Lung (tissue), 11 donors: ENCODE measurements at regions not wholly inside any gene's neighbourhood (a gene's known extent, or its start where the extent isn't known, plus 50 kb on each side); places are given as distances from the start of the nearest gene placed in this dataset.

Experiments
- ATAC-seq: fragments of 200-7000 bp; cut with Tn5 transposase; one replicate; pipeline ENCODE4 v1.9.1; 2020; ENCODE audit warnings: moderate number of reproducible peaks; ENCODE audit not compliant: insufficient read depth, low FRiP score
- DNase-seq, 3 donors: peaks; one replicate each; pipeline ENCODE4 v3.0.0-alpha.2; 2013 to 2017
- H3K27ac ChIP-seq, 2 donors: one replicate each; pipeline ENCODE4 v1.5.1; 2013; ENCODE audit warnings: mild to moderate bottlenecking in 2 of 2, moderate library complexity in 2 of 2, control low read depth in 1 of 2, inconsistent platforms in 1 of 2, low read depth in 1 of 2, low read length in 1 of 2
- H3K27me3 ChIP-seq, 3 donors: one replicate each; pipeline ENCODE4 v1.5.1; 2013; ENCODE audit warnings: low read length in 2 of 3; ENCODE audit not compliant: control insufficient read depth in 3 of 3, insufficient read depth in 3 of 3
- H3K36me3 ChIP-seq, 4 donors: one replicate each; pipeline ENCODE4 v1.5.1; 2013; ENCODE audit warnings: low read length in 4 of 4, mild to moderate bottlenecking in 1 of 4, moderate library complexity in 1 of 4; ENCODE audit not compliant: control insufficient read depth in 4 of 4, insufficient read depth in 4 of 4
- H3K4me1 ChIP-seq, 5 donors: one replicate each; pipeline ENCODE4 v1.5.1; 2013; ENCODE audit warnings: low read length in 5 of 5, mild to moderate bottlenecking in 2 of 5, moderate library complexity in 1 of 5; ENCODE audit not compliant: control insufficient read depth in 5 of 5, insufficient read depth in 5 of 5
- H3K4me3 ChIP-seq: one replicate; pipeline ENCODE4 v1.5.1; 2013; ENCODE audit warnings: mild to moderate bottlenecking, control low read depth, moderate library complexity
- H3K9ac ChIP-seq, 2 donors: one replicate each; pipeline ENCODE4 v1.5.1; 2013; ENCODE audit warnings: low read length in 2 of 2, control low read depth in 1 of 2; ENCODE audit not compliant: insufficient read depth in 1 of 2
- H3K9me3 ChIP-seq, 4 donors: one replicate each; pipeline ENCODE4 v1.5.1; 2013; ENCODE audit warnings: low read length in 3 of 4, mild to moderate bottlenecking in 1 of 4, moderate library complexity in 1 of 4; ENCODE audit not compliant: control insufficient read depth in 4 of 4, insufficient read depth in 3 of 4
- CTCF ChIP-seq: IDR thresholded peaks from 2 replicates; pipeline ENCODE4 v1.5.1; 2012; ENCODE audit warnings: mild to moderate bottlenecking; ENCODE audit errors: control extremely low read depth, extremely low read depth
- WGBS, 2 donors: extraction: QIAGEN DNeasy Blood & Tissue Kit; methylation state at CpG; one replicate each; pipeline ENCODE4 v1.1.7; 2013; 5-methylcytosine and 5-hydroxymethylcytosine counted together
- donor health status: control.
- donor health status: control.
- donor health status: Bipolar disorder and iron deficiency.
- donor health status: healthy.
- donor health status: DM: yes; HTN: yes; CAD: no.

- no peak for TF ChIP-seq CTCF
- H3K27ac ChIP-seq = no peak overlapping the region
- H3K9ac ChIP-seq = no peak overlapping the region
- no peaks in the 10 kb centered on the region for H3K9me3 ChIP-seq
- no peaks in the 10 kb centered on the region for H3K27me3 ChIP-seq
- H3K4me1 ChIP-seq = peaks cover 0 to 27% (median 0%) of the 10 kb centered on the region in 5 donors
- DNase-seq (no peak), ATAC-seq (no peak)
- H3K36me3 ChIP-seq = no peaks in the 10 kb centered on the region
- WGBS, 2 donors = 90 to 92% methylated on average over 1 of the region's 1 CpG
- H3K4me3 ChIP-seq = no peak overlapping the region
Measured at GRCh38 chr2:101571951-101572350, 97.0 kb upstream of the RFX8 start.

- peak; percentile 40 to 98 (median 97) for DNase-seq
Measured at GRCh38 chr2:101569886-101570520, 95.1 kb upstream of the RFX8 start.

GRCh38 chr2:101568969-101569368 lies 94.1 kb upstream of the RFX8 start:
- H3K27ac ChIP-seq = no peak overlapping the region
- H3K9ac ChIP-seq = no peak overlapping the region
- ATAC-seq (no peak), DNase-seq (no peak)
- WGBS, 2 donors = 91 to 100% methylated on average over 1 of the region's 1 CpG
- no peaks in the 10 kb centered on the region for H3K36me3 ChIP-seq
- H3K27me3 ChIP-seq = no peaks in the 10 kb centered on the region
- TF ChIP-seq CTCF = no peak
- no peak overlapping the region for H3K4me3 ChIP-seq
- H3K4me1 ChIP-seq = peaks cover 0 to 28% (median 3%) of the 10 kb centered on the region in 5 donors
- H3K9me3 ChIP-seq = no peaks in the 10 kb centered on the region

More at GRCh38 chr2:101569886-101570520, 95.1 kb upstream of the RFX8 start:
- ATAC-seq = no peak
- TF ChIP-seq CTCF = no peak
- no peaks in the 10 kb centered on the region for H3K27me3 ChIP-seq
- no peak overlapping the region for H3K27ac ChIP-seq
- 51 to 67% methylated on average over 7 of the region's 7 CpGs for WGBS, 2 donors
- no peak overlapping the region for H3K9ac ChIP-seq
- no peaks in the 10 kb centered on the region for H3K36me3 ChIP-seq
- H3K4me3 ChIP-seq = no peak overlapping the region
- H3K4me1 ChIP-seq = peaks cover 0 to 22% (median 0%) of the 10 kb centered on the region in 5 donors
- H3K9me3 ChIP-seq = no peaks in the 10 kb centered on the region
